HEK293T (cell line): ENCODE measurements at regions not wholly inside any gene's neighbourhood (a gene's known extent, or its start where the extent isn't known, plus 50 kb on each side); places are given as distances from the start of the nearest gene placed in this dataset.
A peak's percentile ranks its signal among the peaks of the same experiment; 100 is the strongest.

Source experiments
- CTCF ChIA-PET: fragments of 350-600 bp; formaldehyde crosslinking; extraction: SDS; loops from one replicate; lab custom pipeline; 2021; ENCODE audit warnings: antibody characterized with exemption, inconsistent platforms; lab: Yijun Ruan, JAX
- POLR2A ChIA-PET: fragments of 350-600 bp; formaldehyde crosslinking; extraction: SDS; loops from one replicate; lab custom pipeline; 2020; ENCODE audit warnings: antibody characterized with exemption, inconsistent platforms; lab: Yijun Ruan, JAX
- DNase-seq: peaks from one replicate; pipeline ENCODE4 v3.0.0; 2012; ENCODE audit warnings: mixed read lengths; ENCODE audit errors: extremely low spot score
- ARNT ChIP-seq: fragments of 450-650 bp; IDR thresholded peaks from 2 replicates; pipeline ENCODE4 v1.6.1; 2017; ENCODE audit warnings: mild to moderate bottlenecking
- BHLHE40 ChIP-seq: fragments of 450-650 bp; IDR thresholded peaks from 2 replicates; pipeline ENCODE4 v1.6.1; 2016; ENCODE audit warnings: mild to moderate bottlenecking, moderate library complexity, borderline replicate concordance
- CTBP1 ChIP-seq: fragments of 450-650 bp; IDR thresholded peaks from 2 replicates; pipeline ENCODE4 v1.6.1; 2016; ENCODE audit warnings: borderline replicate concordance
- ELF4 ChIP-seq: fragments of 450-650 bp; IDR thresholded peaks from 2 replicates; pipeline ENCODE4 v1.6.1; 2017; ENCODE audit warnings: antibody characterized with exemption
- FOXA1 ChIP-seq: fragments of 450-650 bp; IDR thresholded peaks from 2 replicates; pipeline ENCODE4 v1.6.1; 2016; ENCODE audit warnings: mild to moderate bottlenecking
- FOXK2 ChIP-seq: fragments of 450-650 bp; IDR thresholded peaks from 2 replicates; pipeline ENCODE4 v1.6.1; 2016; ENCODE audit warnings: mild to moderate bottlenecking
- FOXM1 ChIP-seq: fragments of 450-650 bp; IDR thresholded peaks from 2 replicates; pipeline ENCODE4 v1.6.1; 2017; ENCODE audit warnings: mild to moderate bottlenecking, borderline replicate concordance
- HDGF ChIP-seq: fragments of 450-650 bp; IDR thresholded peaks from 2 replicates; pipeline ENCODE4 v1.6.1; 2017; ENCODE audit warnings: antibody characterized with exemption, borderline replicate concordance
- L3MBTL2 ChIP-seq: fragments of 450-650 bp; conservative IDR thresholded peaks from 2 replicates; pipeline ENCODE4 v1.6.1; 2016; ENCODE audit warnings: mild to moderate bottlenecking
- LEF1 ChIP-seq: fragments of 450-650 bp; IDR thresholded peaks from 2 replicates; pipeline ENCODE4 v1.6.1; 2017; ENCODE audit warnings: mild to moderate bottlenecking, borderline replicate concordance
- NFRKB ChIP-seq: fragments of 450-650 bp; IDR thresholded peaks from 2 replicates; pipeline ENCODE4 v1.6.1; 2016; ENCODE audit warnings: mild to moderate bottlenecking, moderate library complexity
- SP1 ChIP-seq: fragments of 450-650 bp; IDR thresholded peaks from 2 replicates; pipeline ENCODE4 v1.6.1; 2017
- SUZ12 ChIP-seq: fragments of 450-650 bp; IDR thresholded peaks from 2 replicates; pipeline ENCODE4 v1.6.1; 2016; ENCODE audit warnings: mild to moderate bottlenecking
- TARDBP ChIP-seq: fragments of 450-650 bp; IDR thresholded peaks from 2 replicates; pipeline ENCODE4 v1.6.1; 2016
- ZNF384 ChIP-seq: fragments of 450-650 bp; IDR thresholded peaks from 2 replicates; pipeline ENCODE4 v1.6.1; 2016
- TF ChIP-seq, protein P1 (sequence below): fragments of 450-650 bp; IDR thresholded peaks from 2 replicates; pipeline ENCODE4 v1.6.1; 2016

DNA sequence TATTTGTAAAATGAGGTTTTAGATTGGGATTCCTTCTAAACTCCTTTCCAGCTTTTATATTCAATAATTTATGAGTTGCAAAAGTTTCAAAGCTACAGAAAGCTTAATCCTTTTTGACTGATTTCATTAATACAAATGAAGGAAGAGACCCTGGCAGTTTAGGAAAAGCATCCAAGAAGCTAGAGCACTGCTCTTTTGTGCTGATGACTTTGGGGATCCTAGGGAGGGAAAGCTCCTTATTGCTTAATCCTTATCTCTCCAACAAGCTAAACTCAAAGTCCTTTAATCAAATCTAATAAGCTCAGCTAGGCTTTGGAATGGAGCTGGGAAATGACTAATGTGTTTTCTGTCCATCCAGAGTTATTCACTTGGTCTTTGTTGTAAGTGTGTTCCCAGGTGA, 285.4 kb downstream of the ACTR3B start:
- no peak for DNase-seq
- no peak for TF ChIP-seq HDGF
- no peak for TF ChIP-seq ELF4
- no peak for TF ChIP-seq NFRKB
- no peak for TF ChIP-seq LEF1
- no peak for TF ChIP-seq SUZ12
- no peak for TF ChIP-seq SP1
- TF ChIP-seq, protein P1, sequence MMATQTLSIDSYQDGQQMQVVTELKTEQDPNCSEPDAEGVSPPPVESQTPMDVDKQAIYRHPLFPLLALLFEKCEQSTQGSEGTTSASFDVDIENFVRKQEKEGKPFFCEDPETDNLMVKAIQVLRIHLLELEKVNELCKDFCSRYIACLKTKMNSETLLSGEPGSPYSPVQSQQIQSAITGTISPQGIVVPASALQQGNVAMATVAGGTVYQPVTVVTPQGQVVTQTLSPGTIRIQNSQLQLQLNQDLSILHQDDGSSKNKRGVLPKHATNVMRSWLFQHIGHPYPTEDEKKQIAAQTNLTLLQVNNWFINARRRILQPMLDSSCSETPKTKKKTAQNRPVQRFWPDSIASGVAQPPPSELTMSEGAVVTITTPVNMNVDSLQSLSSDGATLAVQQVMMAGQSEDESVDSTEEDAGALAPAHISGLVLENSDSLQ = no peak
- no peak for TF ChIP-seq L3MBTL2
- no peak for TF ChIP-seq TARDBP
- TF ChIP-seq FOXM1 = no peak
- no peak for TF ChIP-seq ARNT
- no peak for TF ChIP-seq FOXA1
- no peak for TF ChIP-seq CTBP1
- no peak for TF ChIP-seq ZNF384
- no peak for TF ChIP-seq FOXK2
- TF ChIP-seq BHLHE40 = no peak
- ChIA-PET POLR2A (no interaction called here), CTCF (no interaction called here)

GRCh38 chr7:153047079-153047959, 287.8 kb downstream of the ACTR3B start:
- TF ChIP-seq, protein P1 = peak; percentile 66
- TF ChIP-seq ELF4 = no peak

DNA sequence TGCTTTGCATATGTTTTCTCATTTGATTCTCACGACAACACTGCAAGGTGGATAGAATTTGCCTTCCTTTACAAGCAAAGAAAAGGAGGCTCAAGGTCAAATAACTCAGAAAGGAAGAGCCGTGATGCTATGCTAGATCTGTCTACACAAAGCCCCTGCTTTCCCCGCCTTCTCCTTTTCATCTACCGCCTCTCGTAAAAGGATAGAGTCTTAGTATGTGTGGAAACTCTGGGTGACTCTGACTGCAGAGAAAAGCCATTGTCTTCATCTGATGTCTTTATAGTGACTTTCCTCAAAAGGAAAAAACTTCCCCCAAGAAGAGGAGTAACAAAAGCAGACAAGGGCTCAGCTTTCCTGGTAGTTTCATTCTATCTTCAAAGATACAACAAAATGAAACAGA, 292.7 kb downstream of the ACTR3B start:
- POLR2A ChIA-PET = no interaction called here

More at GRCh38 chr7:153047079-153047959, 287.8 kb downstream of the ACTR3B start:
- no peak for DNase-seq
- ChIA-PET CTCF (no interaction called here), POLR2A (no interaction called here)

DNA sequence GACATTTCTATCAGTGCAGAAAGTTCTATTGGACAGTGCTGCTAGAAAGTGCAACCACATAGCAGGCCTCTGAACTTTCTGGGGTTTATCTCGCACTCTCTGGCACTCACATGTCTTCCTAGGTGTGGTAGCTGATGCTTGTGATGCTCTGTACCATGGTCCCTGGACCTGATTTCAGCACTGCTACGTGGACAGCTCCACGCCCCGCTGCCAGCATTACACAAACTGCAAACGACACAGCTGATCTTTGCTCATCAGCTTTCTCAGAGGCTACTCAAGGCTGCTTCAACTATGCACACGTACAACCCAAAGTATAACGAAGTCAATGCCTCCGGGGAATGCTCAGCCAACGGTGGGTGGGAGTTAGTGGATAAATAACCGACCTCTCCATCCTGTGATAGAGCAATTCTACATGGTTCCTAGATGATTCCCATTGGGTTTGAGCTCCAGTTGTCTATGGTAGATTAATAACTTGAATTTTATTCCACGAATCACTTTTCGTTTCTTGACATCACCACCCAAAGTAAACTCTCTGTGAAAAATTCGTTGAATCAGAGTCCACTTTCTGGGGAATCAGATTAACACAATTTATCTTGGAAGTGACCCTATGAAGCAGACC, 302.5 kb downstream of the ACTR3B start:
- peak; percentile 66 for DNase-seq
- POLR2A ChIA-PET = no interaction called here
- CTCF ChIA-PET = no interaction called here
- no peak for TF ChIP-seq FOXK2
- TF ChIP-seq TARDBP = no peak
- TF ChIP-seq FOXA1 = no peak
- no peak for TF ChIP-seq L3MBTL2
- no peak for TF ChIP-seq BHLHE40
- TF ChIP-seq SUZ12 = no peak
- no peak for TF ChIP-seq CTBP1
- no peak for TF ChIP-seq LEF1
- TF ChIP-seq FOXM1 = no peak
- TF ChIP-seq, protein P1 = no peak
- TF ChIP-seq ELF4 = no peak
- no peak for TF ChIP-seq ZNF384

More for the DNA sequence above, 292.7 kb downstream of the ACTR3B start:
- CTCF ChIA-PET = no interaction called here
- no peak for TF ChIP-seq LEF1
- TF ChIP-seq SUZ12 = no peak
- TF ChIP-seq TARDBP = no peak
- no peak for TF ChIP-seq L3MBTL2
- TF ChIP-seq, protein P1 = no peak
- TF ChIP-seq FOXK2 = no peak
- TF ChIP-seq FOXM1 = no peak
- no peak for TF ChIP-seq CTBP1
- no peak for TF ChIP-seq HDGF
- no peak for TF ChIP-seq ZNF384
- TF ChIP-seq ARNT = no peak
- no peak for DNase-seq

GRCh38 chr7:153065051-153065450, 305.5 kb downstream of the ACTR3B start:
- CTCF ChIA-PET = no interaction called here
- POLR2A ChIA-PET = no interaction called here
- TF ChIP-seq HDGF (no peak), L3MBTL2 (no peak), LEF1 (no peak), FOXM1 (no peak), ARNT (no peak), SP1 (no peak), CTBP1 (no peak), BHLHE40 (no peak), ELF4 (no peak), NFRKB (no peak), ZNF384 (no peak), FOXA1 (no peak), FOXK2 (no peak), TARDBP (no peak), SUZ12 (no peak)
- TF ChIP-seq, protein P1 = no peak

More at GRCh38 chr7:153065051-153065450, 305.5 kb downstream of the ACTR3B start:
- DNase-seq = no peak
